HUES6 (cell line): ENCODE measurements at regions not wholly inside any gene's neighbourhood (a gene's known extent, or its start where the extent isn't known, plus 50 kb on each side); places are given as distances from the start of the nearest gene placed in this dataset.
A peak's percentile ranks its signal among the peaks of the same experiment; 100 is the strongest.

Experiments used
- H3K27ac ChIP-seq: 2 replicates; pipeline ENCODE4 v1.7.0; 2013; ENCODE audit warnings: low read depth, mild to moderate bottlenecking, low read length, inconsistent platforms
- H3K27me3 ChIP-seq: 2 replicates; pipeline ENCODE4 v1.6.1; 2013; ENCODE audit warnings: low read length; ENCODE audit not compliant: control insufficient read depth, insufficient read depth
- H3K36me3 ChIP-seq: 2 replicates; pipeline ENCODE4 v1.6.1; 2013; ENCODE audit warnings: low read length; ENCODE audit not compliant: control insufficient read depth, insufficient read depth
- H3K4me1 ChIP-seq: 2 replicates; pipeline ENCODE4 v1.6.1; 2013; ENCODE audit warnings: low read length; ENCODE audit not compliant: control insufficient read depth, insufficient read depth
- H3K4me3 ChIP-seq: 2 replicates; pipeline ENCODE4 v1.5.1; 2013; ENCODE audit warnings: low read depth, low read length
- H3K9ac ChIP-seq: one replicate; pipeline ENCODE4 v1.6.1; 2013; ENCODE audit warnings: mild to moderate bottlenecking, low read length
- H3K9me3 ChIP-seq: 2 replicates; pipeline ENCODE4 v1.6.1; 2013; ENCODE audit warnings: low read depth, low read length; ENCODE audit not compliant: control insufficient read depth, insufficient read depth

GRCh38 chr4:14078326-14078725 is 450.8 kb upstream of the BOD1L1 start:
- no peaks in the 10 kb centered on the region for H3K36me3 ChIP-seq
- H3K4me3 ChIP-seq: no peak overlapping the region
- H3K27me3 ChIP-seq: no peaks in the 10 kb centered on the region
- H3K9ac ChIP-seq: no peak overlapping the region
- peaks cover 7% of the 10 kb centered on the region; the same call in 1 of the 2 replicates for H3K9me3 ChIP-seq
- no peaks in the 10 kb centered on the region for H3K4me1 ChIP-seq
- no peak overlapping the region for H3K27ac ChIP-seq

DNA sequence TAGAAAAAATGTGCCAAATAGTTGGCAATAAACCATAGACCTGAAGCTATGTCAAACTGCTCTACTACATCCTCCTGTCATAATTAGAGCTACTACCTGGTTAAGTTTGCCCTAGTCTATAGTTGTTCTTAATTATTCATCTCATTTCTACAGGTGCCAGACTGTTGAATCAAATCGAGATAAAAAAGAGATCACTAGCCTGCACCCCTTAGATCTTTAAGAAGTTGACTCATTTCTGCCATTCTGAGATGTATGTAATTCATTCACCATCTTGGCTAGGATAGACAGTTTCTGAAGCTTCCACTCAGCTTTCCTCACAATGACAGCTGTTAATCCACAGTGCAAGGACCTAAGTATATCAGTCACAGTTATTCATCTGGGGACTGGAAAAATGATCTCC is 452.1 kb upstream of the BOD1L1 start:
- Histone ChIP-seq H3K27me3 (no peaks in the 10 kb centered on the region), H3K4me3 (no peak overlapping the region), H3K9me3 (no peaks in the 10 kb centered on the region), H3K9ac (no peak overlapping the region), H3K27ac (no peak overlapping the region), H3K36me3 (no peaks in the 10 kb centered on the region), H3K4me1 (peaks cover 8% of the 10 kb centered on the region; the same call in 1 of the 2 replicates)

DNA sequence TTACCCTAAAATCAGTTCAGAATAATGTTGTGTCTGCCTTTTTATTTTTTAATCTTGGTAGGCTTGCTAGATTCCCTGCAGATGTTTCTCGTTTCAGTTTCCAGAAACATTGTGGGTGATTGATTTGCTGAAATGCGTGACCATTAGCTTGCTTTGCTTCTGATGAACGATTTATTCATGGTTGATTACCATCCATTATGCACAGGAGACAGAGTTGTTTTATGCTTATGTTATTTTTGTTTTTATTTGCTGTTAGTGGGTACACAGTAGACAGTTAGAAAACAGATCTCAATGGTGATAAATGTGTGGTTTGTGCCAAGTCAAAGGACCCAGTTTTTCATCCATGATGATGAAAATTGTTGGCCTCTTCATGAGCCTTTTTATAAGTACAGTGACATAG is 455.6 kb upstream of the BOD1L1 start:
- Histone ChIP-seq H3K36me3 (no peaks in the 10 kb centered on the region), H3K27me3 (no peaks in the 10 kb centered on the region), H3K9ac (no peak overlapping the region), H3K9me3 (peaks cover 7% of the 10 kb centered on the region), H3K4me3 (no peak overlapping the region), H3K4me1 (peaks cover 8% of the 10 kb centered on the region; the same call in 1 of the 2 replicates), H3K27ac (no peak overlapping the region)

- peaks cover 8% of the 10 kb centered on the region; the same call in 1 of the 2 replicates for H3K4me1 ChIP-seq
- peaks cover 7% of the 10 kb centered on the region for H3K9me3 ChIP-seq
- no peak overlapping the region for H3K9ac ChIP-seq
- H3K4me3 ChIP-seq: no peak overlapping the region
- H3K27ac ChIP-seq: peak overlapping the region; percentile 31; the same call in 1 of the 2 replicates
- no peaks in the 10 kb centered on the region for H3K27me3 ChIP-seq
- no peaks in the 10 kb centered on the region for H3K36me3 ChIP-seq
Measured at GRCh38 chr4:14084598-14084997, 457.1 kb upstream of the BOD1L1 start.

- peaks cover 15% of the 10 kb centered on the region for H3K9me3 ChIP-seq
- H3K4me1 ChIP-seq: peaks cover 8% of the 10 kb centered on the region; the same call in 1 of the 2 replicates
- H3K27me3 ChIP-seq: no peaks in the 10 kb centered on the region
- no peak overlapping the region for H3K9ac ChIP-seq
- H3K4me3 ChIP-seq: no peak overlapping the region
- H3K27ac ChIP-seq: no peak overlapping the region
- H3K36me3 ChIP-seq: no peaks in the 10 kb centered on the region
Measured at GRCh38 chr4:14087459-14087858, 459.9 kb upstream of the BOD1L1 start.

DNA sequence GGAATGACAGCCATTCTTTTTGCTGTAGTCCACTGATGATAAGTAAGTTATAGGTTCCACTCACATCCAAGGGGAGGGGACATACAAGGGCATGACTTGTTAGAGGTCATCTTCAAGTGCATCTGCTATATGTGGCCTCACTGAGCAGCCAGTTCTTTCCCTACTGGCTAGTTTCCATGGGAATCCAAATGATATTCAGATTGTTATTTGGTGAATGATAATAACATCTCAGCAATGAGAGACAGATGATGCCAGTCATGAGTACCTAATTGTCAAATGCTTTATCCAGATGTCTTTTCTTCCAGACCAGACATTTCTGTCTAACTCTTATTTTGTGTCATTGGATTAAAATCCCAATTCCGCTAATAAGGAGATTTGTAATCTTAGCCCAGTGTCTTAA is 460.4 kb upstream of the BOD1L1 start:
- H3K4me3 ChIP-seq: no peak overlapping the region
- peaks cover 8% of the 10 kb centered on the region; the same call in 1 of the 2 replicates for H3K4me1 ChIP-seq
- no peaks in the 10 kb centered on the region for H3K27me3 ChIP-seq
- H3K9me3 ChIP-seq: peaks cover 15% of the 10 kb centered on the region
- no peak overlapping the region for H3K9ac ChIP-seq
- H3K27ac ChIP-seq: no peak overlapping the region
- H3K36me3 ChIP-seq: no peaks in the 10 kb centered on the region

GRCh38 chr4:14091531-14091930 is 464.0 kb upstream of the BOD1L1 start:
- H3K4me1 ChIP-seq: no peaks in the 10 kb centered on the region
- no peak overlapping the region for H3K27ac ChIP-seq
- H3K36me3 ChIP-seq: no peaks in the 10 kb centered on the region
- no peaks in the 10 kb centered on the region for H3K27me3 ChIP-seq
- no peak overlapping the region for H3K9ac ChIP-seq
- H3K9me3 ChIP-seq: peaks cover 8% of the 10 kb centered on the region; the same call in 1 of the 2 replicates
- no peak overlapping the region for H3K4me3 ChIP-seq

GRCh38 chr4:14091966-14092365 is 464.4 kb upstream of the BOD1L1 start:
- Histone ChIP-seq H3K9ac (no peak overlapping the region), H3K4me3 (no peak overlapping the region), H3K27me3 (no peaks in the 10 kb centered on the region), H3K9me3 (peaks cover 8% of the 10 kb centered on the region; the same call in 1 of the 2 replicates), H3K4me1 (no peaks in the 10 kb centered on the region), H3K36me3 (no peaks in the 10 kb centered on the region), H3K27ac (no peak overlapping the region)

- Histone ChIP-seq H3K27ac (no peak overlapping the region), H3K9ac (no peak overlapping the region), H3K4me1 (no peaks in the 10 kb centered on the region), H3K4me3 (no peak overlapping the region), H3K36me3 (no peaks in the 10 kb centered on the region), H3K27me3 (no peaks in the 10 kb centered on the region), H3K9me3 (peaks cover 8% of the 10 kb centered on the region; the same call in 1 of the 2 replicates)
Measured at GRCh38 chr4:14092741-14093140, 465.2 kb upstream of the BOD1L1 start.

- H3K9ac ChIP-seq: no peak overlapping the region
- H3K27ac ChIP-seq: no peak overlapping the region
Measured at GRCh38 chr4:14095831-14096230, 468.3 kb upstream of the BOD1L1 start.

GRCh38 chr4:14096396-14096965 is 469.0 kb upstream of the BOD1L1 start:
- H3K4me1 ChIP-seq: no peaks in the 10 kb centered on the region
- peaks cover under 1% of the 10 kb centered on the region; the same call in 1 of the 2 replicates for H3K9me3 ChIP-seq
- no peak overlapping the region for H3K9ac ChIP-seq
- H3K4me3 ChIP-seq: no peak overlapping the region
- H3K27ac ChIP-seq: no peak overlapping the region
- H3K36me3 ChIP-seq: no peaks in the 10 kb centered on the region
- H3K27me3 ChIP-seq: no peaks in the 10 kb centered on the region

More at GRCh38 chr4:14095831-14096230, 468.3 kb upstream of the BOD1L1 start:
- Histone ChIP-seq H3K4me1 (no peaks in the 10 kb centered on the region), H3K36me3 (no peaks in the 10 kb centered on the region), H3K4me3 (no peak overlapping the region), H3K9me3 (peaks cover 5% of the 10 kb centered on the region; the same call in 1 of the 2 replicates), H3K27me3 (no peaks in the 10 kb centered on the region)
